Dedifferentiated amniotic fluid mesenchymal stem cell (primary cell): ENCODE measurements at regions not wholly inside any gene's neighbourhood (a gene's known extent, or its start where the extent isn't known, plus 50 kb on each side); places are given as distances from the start of the nearest gene placed in this dataset.
A peak's percentile ranks its signal among the peaks of the same experiment; 100 is the strongest.

Experiments
- DNase-seq: peaks from one replicate; pipeline ENCODE4 v3.0.0-alpha.2; 2016; ENCODE audit errors: extremely low spot score

DNA sequence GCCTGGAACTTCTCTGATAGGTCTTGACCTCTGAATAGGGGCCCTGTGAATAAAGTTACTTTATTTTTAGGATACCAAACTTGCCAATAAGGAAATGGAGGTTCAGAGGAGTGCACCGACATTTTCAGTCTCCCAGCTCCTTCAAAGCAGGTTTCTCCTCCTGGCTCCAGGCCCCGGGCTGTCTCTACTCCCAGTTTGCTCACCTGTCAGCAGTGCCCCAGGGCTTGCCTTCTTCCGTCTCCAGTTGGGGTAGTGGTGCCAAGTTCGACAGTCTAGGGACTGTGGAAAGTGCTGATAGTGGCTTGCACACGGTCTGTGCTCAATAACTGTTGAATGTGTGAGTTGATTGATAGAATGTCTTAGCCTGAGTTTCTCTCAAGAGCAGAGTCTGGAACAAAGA lies 149.2 kb downstream of the ACTL8 start:
- DNase-seq: no peak

GRCh38 chr1:17907999-17908398 lies 152.9 kb downstream of the ACTL8 start:
- no peak for DNase-seq

GRCh38 chr1:17908945-17909344 lies 153.8 kb downstream of the ACTL8 start:
- DNase-seq: no peak

DNA sequence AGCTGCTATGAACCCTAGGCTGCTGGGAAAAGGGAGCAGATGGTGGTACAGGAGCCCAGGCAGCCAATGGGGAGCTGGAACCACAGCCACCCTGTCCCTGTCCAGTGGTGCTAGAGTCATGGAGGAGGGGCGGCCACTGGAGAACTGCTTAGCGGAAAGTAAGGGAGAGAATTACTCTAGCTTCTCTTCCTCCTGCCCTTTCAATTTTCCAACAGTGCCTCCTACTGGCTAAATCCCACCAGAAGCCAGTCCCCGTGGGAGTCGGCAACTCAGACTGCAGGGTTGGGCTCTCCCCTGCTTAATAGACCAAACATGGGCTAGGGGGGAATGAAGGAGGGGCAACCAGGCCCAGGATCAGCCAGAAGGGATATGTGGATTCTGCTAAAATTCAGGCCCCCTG lies 154.5 kb downstream of the ACTL8 start:
- DNase-seq: no peak

GRCh38 chr1:17911791-17912190 lies 156.7 kb downstream of the ACTL8 start:
- DNase-seq: no peak

DNA sequence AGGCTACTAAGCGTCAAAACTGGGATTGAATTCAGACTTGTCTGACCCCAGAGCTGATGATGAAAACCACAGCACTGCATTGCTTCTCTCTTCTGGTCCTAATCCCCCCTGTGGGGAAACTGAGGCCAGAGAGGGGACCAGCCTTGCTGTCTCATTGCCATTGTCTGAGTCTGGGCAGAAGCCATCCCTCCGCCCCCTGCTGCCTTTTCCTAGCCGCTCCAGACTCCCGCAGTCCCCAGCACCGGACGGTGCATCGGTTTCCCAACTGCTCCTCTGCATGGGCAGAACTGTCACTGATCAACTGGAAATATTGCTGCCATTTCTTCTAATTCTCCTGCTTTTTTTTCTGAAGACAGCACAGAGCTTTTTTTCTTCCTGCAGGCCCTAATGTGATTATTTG lies 157.4 kb downstream of the ACTL8 start:
- no peak for DNase-seq

DNA sequence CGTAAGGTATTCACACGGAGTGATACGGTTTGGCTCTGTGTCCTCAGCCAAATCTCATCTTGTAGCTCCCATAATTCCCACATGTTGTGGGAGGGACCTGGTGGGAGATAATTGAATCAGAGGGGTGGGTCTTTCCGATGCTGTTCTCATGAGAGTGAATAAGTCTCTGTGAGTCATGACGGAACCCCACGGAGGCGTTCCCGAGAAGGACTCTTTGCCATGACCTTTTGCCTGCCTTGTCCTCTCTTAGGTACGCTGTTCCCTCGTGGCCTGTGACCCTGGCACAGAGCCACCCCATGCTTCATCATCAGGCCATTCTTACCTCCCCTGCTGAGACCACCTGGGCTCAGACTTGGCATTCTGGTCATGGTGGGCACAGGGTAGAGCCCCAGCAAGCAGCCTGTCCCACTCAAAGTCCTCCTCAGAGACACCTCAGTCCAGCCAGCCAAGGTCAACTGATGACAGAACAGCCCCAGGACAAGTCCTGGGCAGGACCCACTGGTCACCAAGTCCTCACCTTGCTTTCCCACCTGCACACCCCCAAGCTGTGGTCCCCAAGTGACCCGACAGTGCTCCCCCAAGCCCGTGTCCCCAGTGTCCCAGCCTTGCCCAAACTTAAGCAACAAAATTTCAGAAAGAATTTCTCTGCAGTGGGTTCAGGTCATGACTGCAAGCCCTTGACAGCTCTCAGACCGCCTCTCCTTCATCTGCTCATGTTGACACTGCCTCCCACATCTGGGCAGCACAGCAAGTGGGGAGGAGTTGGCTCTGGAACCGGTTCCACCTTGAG lies 158.4 kb downstream of the ACTL8 start:
- no peak for DNase-seq

GRCh38 chr1:17914131-17914530 lies 159.0 kb downstream of the ACTL8 start:
- DNase-seq: no peak

GRCh38 chr1:17914987-17915386 lies 159.9 kb downstream of the ACTL8 start:
- DNase-seq: no peak

DNA sequence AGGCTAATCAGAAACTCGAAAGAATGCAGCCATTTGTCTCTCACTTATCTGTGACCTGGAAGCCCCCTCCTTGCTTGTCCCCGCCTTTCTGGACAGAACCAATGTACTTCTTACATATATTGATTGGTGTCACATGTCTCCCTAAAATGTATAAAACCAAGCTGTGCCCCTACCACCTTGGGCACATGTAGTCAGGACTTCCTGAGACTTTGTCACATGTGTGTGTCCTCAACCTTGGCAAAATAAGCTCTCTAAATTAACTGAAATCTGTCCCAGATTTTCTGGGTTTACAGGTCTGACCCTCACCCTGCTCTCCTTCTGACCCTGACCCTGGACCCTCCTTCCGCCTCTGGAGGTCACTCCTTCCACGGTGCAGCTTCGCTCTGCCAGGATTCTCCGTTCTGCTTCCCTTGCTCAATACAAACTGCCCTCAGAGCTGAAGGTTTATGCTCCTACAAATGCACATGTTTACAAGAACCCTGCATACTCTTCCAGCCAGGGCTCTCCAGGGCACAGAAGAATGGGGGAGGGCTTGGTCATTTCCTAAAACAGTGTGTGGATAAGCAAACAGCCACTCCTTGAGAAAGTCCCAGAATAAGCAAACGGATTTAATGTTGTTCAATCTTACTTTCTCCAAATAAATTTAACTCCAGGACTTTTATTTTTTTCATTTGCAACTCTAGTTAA lies 160.5 kb downstream of the ACTL8 start:
- DNase-seq: no peak

DNA sequence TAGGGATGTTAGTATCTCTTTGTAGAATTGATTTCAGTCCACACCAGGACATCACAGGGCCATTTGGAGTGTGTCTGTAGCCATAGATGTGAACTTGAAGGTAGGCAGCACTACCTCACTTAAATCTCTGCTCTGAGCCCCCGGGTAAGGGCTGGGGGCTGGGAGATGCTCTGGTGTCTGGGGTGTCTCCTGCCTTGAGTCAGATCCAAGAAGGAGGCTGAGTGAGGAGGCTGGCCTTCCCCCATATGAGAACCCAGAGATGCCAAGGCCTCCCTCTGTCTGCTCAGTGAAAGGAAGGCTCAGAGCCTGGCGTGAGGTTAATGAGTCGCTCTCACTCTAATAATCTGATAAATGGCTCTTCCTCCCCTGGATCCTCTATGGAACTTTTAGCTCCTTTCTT lies 161.6 kb downstream of the ACTL8 start:
- DNase-seq: no peak

DNA sequence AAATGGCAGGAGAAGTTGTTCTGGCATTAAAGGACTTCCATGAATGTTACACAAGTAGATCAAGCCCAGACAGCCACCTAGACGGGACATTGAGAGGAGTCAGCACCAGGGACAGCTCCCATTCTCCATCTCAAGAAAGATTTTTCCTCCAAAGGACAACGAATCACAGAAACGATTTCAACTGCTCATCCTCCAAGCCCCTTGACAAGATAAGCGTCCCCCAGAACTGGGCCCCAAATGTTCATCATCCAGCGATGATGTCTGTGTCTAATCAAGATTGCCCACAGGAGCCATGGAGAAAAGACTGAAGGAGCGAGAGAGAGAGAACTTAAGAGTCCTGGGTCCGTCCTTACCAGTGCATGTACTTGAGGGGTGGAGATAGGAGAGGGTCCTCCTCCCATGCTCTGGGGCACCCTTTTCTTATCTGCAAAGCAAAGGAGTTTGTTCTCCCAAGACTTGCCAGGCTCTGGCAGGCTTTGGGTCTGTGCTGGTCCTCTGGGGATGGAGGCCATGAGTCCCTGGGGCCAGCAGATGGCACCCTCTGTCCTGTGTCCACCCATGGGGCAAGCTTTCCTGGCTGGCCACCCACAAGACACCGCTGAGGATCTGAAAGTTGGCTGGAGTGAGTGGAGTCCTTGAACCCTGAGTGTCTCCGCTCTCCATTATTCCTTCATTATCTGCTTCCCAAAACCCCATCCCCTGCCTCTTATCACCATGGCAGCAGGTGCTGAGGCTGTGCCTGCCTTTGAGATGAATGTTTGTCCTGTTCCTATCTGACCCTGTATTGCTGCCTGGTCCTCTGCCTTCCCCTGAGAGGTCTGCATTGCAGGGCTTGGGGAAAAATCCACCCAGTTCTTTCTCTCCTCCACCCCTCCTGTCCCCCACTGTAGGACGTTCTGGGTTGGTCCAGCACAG lies 164.6 kb downstream of the ACTL8 start:
- peak; percentile 31 for DNase-seq

- DNase-seq: no peak
These were observed 165.9 kb downstream of the ACTL8 start for GRCh38 chr1:17920881-17921640.

- no peak for DNase-seq
These were observed 167.7 kb downstream of the ACTL8 start for GRCh38 chr1:17922833-17923232.

- no peak for DNase-seq
These were observed 168.5 kb downstream of the ACTL8 start for GRCh38 chr1:17923666-17924065.

- no peak for DNase-seq
These were observed 169.4 kb downstream of the ACTL8 start for GRCh38 chr1:17924578-17924977.

DNA sequence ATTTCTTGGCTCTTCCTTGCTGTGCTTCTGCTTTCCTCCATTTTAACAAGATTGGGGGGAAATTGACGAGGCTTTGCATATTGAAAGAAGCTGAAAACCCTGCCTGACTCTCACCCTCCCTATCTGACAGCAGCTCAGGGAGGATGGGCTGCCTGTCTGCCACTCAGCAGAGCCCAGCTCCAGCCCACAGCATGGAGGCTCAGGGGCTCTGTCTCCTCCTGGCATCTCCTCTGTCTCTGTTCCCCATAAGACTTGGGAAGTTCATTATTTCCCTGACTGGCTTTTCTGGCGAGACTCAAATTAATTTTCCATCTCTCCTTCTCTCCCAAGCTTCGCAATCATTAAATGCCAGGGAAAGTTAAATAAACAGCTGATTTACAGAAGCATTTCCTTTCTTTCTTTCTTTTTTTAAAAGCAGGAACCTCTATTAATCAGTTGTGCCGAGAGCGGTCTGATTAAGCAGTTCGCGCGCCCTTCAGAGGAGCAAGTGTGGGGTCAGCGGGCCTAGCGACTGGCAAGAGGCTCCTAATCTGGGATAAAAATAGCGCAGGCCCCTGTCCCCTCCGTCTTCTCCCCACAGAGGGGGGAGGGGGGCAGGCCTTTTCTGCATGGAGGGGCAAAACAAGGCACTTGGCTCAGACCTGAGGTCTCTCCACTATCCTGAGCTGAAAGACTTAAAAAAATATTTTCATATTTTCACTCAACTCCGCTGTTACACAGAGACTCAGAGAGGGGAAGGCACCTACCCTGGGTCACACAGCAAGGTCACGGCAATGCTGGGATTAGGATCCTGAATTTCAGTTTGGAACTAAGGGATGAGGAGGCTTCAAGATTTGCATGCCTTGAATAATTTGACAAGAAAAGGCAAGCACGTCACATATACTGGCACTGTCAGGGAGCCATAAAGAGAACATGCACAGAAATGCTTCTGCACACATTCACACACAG lies 170.4 kb downstream of the ACTL8 start:
- DNase-seq: no peak

DNA sequence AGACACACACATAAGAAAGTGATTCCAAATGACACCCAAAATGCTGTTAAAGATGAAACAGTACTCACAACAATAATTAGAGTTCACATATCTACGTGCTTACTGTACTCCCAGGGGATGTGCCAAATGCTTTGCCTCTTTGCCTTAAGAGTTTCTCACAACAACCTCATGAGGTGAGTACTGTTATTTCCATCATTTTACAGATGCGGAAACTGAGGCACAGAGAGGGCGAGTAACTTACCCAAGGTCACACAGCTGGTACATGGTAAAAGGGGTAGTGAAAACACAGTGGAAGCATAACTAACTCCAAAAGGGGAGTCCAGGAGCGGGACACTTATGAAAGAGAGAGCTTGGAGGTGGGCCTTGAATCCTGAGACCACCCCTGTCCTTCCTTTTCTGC lies 171.8 kb downstream of the ACTL8 start:
- no peak for DNase-seq

DNA sequence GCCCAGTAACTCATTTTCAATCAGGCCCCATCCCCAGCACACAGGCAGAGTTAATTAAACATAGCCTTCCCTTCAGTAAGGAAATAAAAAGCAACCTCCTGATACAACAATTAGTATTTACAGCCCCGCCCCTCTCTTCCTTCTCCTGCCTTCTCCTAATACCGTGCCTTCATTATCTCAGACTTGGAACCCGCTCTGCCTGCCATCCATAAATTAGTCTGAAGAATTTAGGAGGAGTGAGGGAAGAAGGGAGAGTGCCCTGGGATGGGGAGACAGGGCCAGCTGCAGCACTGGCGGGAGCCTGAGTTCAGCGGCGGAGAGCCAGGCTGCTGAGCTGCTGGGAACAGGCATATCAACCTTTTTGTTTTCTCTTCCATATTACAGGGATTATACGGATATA lies 172.8 kb downstream of the ACTL8 start:
- no peak for DNase-seq

DNA sequence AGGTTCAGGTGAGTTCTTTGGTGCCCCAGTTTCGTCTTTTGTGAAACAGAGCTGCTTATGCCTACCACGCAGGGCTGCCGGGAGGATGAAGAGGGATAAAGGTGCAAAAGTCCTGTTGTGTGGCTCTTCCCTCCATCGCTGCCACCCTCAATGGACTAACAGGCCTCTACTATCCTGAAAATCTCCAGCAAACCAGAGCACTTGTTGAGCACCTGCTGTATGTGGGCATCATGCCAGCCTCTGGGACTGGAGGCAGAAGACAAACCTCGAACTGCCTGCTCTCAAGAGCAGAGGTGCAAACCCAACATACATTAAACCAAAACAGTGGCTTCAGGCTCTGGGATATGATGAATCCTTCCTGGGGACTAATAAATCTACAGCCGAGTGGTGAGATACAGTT lies 174.1 kb downstream of the ACTL8 start:
- no peak for DNase-seq

GRCh38 chr1:17930635-17931034 lies 175.5 kb downstream of the ACTL8 start:
- DNase-seq: no peak
